Activated CD8-positive, alpha-beta memory T cell treated with anti-CD3 and anti-CD28 coated beads for 48 hours (primary cell): ENCODE measurements at regions not wholly inside any gene's neighbourhood (a gene's known extent, or its start where the extent isn't known, plus 50 kb on each side); places are given as distances from the start of the nearest gene placed in this dataset.

ENCODE experiments used
- DNase-seq, 3 experiments: peaks; one replicate each; pipeline ENCODE4 v3.0.0-alpha.2; 2020; ENCODE audit warnings: low read depth in 2 of 3, low spot score in 2 of 3

- no peak for DNase-seq
These were observed 120.8 kb downstream of the CTTN start for GRCh38 chr11:70519117-70519516.

- no peak for DNase-seq
These were observed 123.4 kb downstream of the CTTN start for GRCh38 chr11:70521475-70522308.

- DNase-seq: no peak
These were observed 123.9 kb downstream of the CTTN start for GRCh38 chr11:70522309-70522592.

GRCh38 chr11:70522593-70523311 is 124.4 kb downstream of the CTTN start:
- DNase-seq: no peak

GRCh38 chr11:70523384-70524095 is 125.2 kb downstream of the CTTN start:
- no peak for DNase-seq

GRCh38 chr11:70524096-70524922 is 126.0 kb downstream of the CTTN start:
- no peak for DNase-seq

GRCh38 chr11:70525006-70525405 is 126.7 kb downstream of the CTTN start:
- DNase-seq: no peak

- no peak for DNase-seq
These were observed 127.1 kb downstream of the CTTN start for GRCh38 chr11:70525466-70525865.

- no peak for DNase-seq
These were observed 128.1 kb downstream of the CTTN start for GRCh38 chr11:70526116-70527045.

GRCh38 chr11:70527046-70527395 is 128.7 kb downstream of the CTTN start:
- no peak for DNase-seq

- DNase-seq: no peak
These were observed 129.2 kb downstream of the CTTN start for GRCh38 chr11:70527429-70528045.

GRCh38 chr11:70528046-70528793 is 129.9 kb downstream of the CTTN start:
- no peak for DNase-seq

GRCh38 chr11:70528794-70529580 is 130.7 kb downstream of the CTTN start:
- DNase-seq: no peak

- no peak for DNase-seq
These were observed 131.7 kb downstream of the CTTN start for GRCh38 chr11:70530010-70530409.

- no peak for DNase-seq
These were observed 132.4 kb downstream of the CTTN start for GRCh38 chr11:70530629-70531185.

GRCh38 chr11:70531281-70532065 is 133.1 kb downstream of the CTTN start:
- DNase-seq: no peak

- DNase-seq: no peak
These were observed 133.7 kb downstream of the CTTN start for GRCh38 chr11:70532066-70532440.
